ENCODE measurements at regions not wholly inside any gene's neighbourhood (a gene's known extent, or its start where the extent isn't known, plus 50 kb on each side); places are given as distances from the start of the nearest gene placed in this dataset.

- H3K36me3 ChIP-seq (ENCODE audit: control insufficient read depth in 1 of 2, insufficient read depth in 2 of 2, low read length in 2 of 2), result no peaks in the 10 kb centered on the region
- no peak overlapping the region for H2BK12ac ChIP-seq (ENCODE audit: low read length)
- no peaks in the 10 kb centered on the region for H3K79me2 ChIP-seq (ENCODE audit: control insufficient read depth, insufficient read depth, low read length, poor library complexity)
- no peak overlapping the region for H4K8ac ChIP-seq (ENCODE audit: low read depth, low read length)
- no peak overlapping the region for H3K14ac ChIP-seq (ENCODE audit: low read length)
- H3K4ac ChIP-seq (ENCODE audit: low read depth, low read length), result no peak overlapping the region
- H3K4me1 ChIP-seq (ENCODE audit: control insufficient read depth in 1 of 2, insufficient read depth in 2 of 2, low read length in 2 of 2), result no peaks in the 10 kb centered on the region
- no peaks in the 10 kb centered on the region for H3K27me3 ChIP-seq (ENCODE audit: insufficient read depth, low read length)
- H4K91ac ChIP-seq (ENCODE audit: low read depth, low read length), result no peak overlapping the region
- H3K9me3 ChIP-seq (ENCODE audit: insufficient read depth, low read depth, low read length), result no peaks in the 10 kb centered on the region
- H2BK5ac ChIP-seq (ENCODE audit: low read depth, low read length, poor library complexity), result no peak overlapping the region
- no peak overlapping the region for H3K18ac ChIP-seq (ENCODE audit: low read length)
- no peak overlapping the region for H3K4me2 ChIP-seq (ENCODE audit: low read length)
- WGBS (ENCODE audit: extremely low coverage, insufficient coverage, insufficient read length), result no CpG with 5 or more reads among the region's 4 CpGs
- no peak overlapping the region for H3K27ac ChIP-seq (ENCODE audit: low read depth, low read length)
- no peak overlapping the region for H3K9ac ChIP-seq (ENCODE audit: low read length)
- no peak overlapping the region for H4K12ac ChIP-seq (ENCODE audit: low read depth, low read length)
- H3K4me3 ChIP-seq (ENCODE audit: low read depth, low read length), result no peak overlapping the region
- H2BK120ac ChIP-seq (ENCODE audit: insufficient read depth, low read length, poor library complexity), result no peak overlapping the region
- H3K23ac ChIP-seq (ENCODE audit: low read length), result no peak overlapping the region
- H3K79me1 ChIP-seq (ENCODE audit: low read length), result no peaks in the 10 kb centered on the region
- no peak for DNase-seq
- no peak overlapping the region for H2AK5ac ChIP-seq (ENCODE audit: low read length)
- H2AFZ ChIP-seq (ENCODE audit: insufficient read depth, low read length, poor library complexity), result no peak overlapping the region
Measured at GRCh38 chr9:31377358-31377757, 1007.1 kb upstream of the ACO1 start.

GRCh38 chr9:31388660-31389059 lies 995.8 kb upstream of the ACO1 start:
- H3K9me3 ChIP-seq (ENCODE audit: insufficient read depth, low read depth, low read length), result no peaks in the 10 kb centered on the region
- H2BK5ac ChIP-seq (ENCODE audit: low read depth, low read length, poor library complexity), result no peak overlapping the region
- no peak overlapping the region for H3K27ac ChIP-seq (ENCODE audit: low read depth, low read length)
- no peak overlapping the region for H4K12ac ChIP-seq (ENCODE audit: low read depth, low read length)
- H3K4me1 ChIP-seq (ENCODE audit: control insufficient read depth in 1 of 2, insufficient read depth in 2 of 2, low read length in 2 of 2), result no peaks in the 10 kb centered on the region
- no peak overlapping the region for H3K4me2 ChIP-seq (ENCODE audit: low read length)
- no peaks in the 10 kb centered on the region for H3K79me1 ChIP-seq (ENCODE audit: low read length)
- no peak for DNase-seq
- H3K36me3 ChIP-seq (ENCODE audit: control insufficient read depth in 1 of 2, insufficient read depth in 2 of 2, low read length in 2 of 2), result no peaks in the 10 kb centered on the region
- H3K4ac ChIP-seq (ENCODE audit: low read depth, low read length), result no peak overlapping the region
- no peak overlapping the region for H4K91ac ChIP-seq (ENCODE audit: low read depth, low read length)
- H3K27me3 ChIP-seq (ENCODE audit: insufficient read depth, low read length), result no peaks in the 10 kb centered on the region
- H3K14ac ChIP-seq (ENCODE audit: low read length), result no peak overlapping the region
- H3K4me3 ChIP-seq (ENCODE audit: low read depth, low read length), result no peak overlapping the region
- H2AFZ ChIP-seq (ENCODE audit: insufficient read depth, low read length, poor library complexity), result no peak overlapping the region
- no peak overlapping the region for H3K18ac ChIP-seq (ENCODE audit: low read length)
- H2AK5ac ChIP-seq (ENCODE audit: low read length), result no peak overlapping the region
- H3K79me2 ChIP-seq (ENCODE audit: control insufficient read depth, insufficient read depth, low read length, poor library complexity), result no peaks in the 10 kb centered on the region
- H4K8ac ChIP-seq (ENCODE audit: low read depth, low read length), result no peak overlapping the region
- H2BK12ac ChIP-seq (ENCODE audit: low read length), result no peak overlapping the region
- no peak overlapping the region for H2BK120ac ChIP-seq (ENCODE audit: insufficient read depth, low read length, poor library complexity)
- no peak overlapping the region for H3K9ac ChIP-seq (ENCODE audit: low read length)
- H3K23ac ChIP-seq (ENCODE audit: low read length), result no peak overlapping the region
- no CpG with 5 or more reads among the region's 1 CpG for WGBS (ENCODE audit: extremely low coverage, insufficient coverage, insufficient read length)

- H3K9ac ChIP-seq (ENCODE audit: low read length), result no peak overlapping the region
- H3K4me3 ChIP-seq (ENCODE audit: low read depth, low read length), result no peak overlapping the region
- no peak overlapping the region for H3K4me2 ChIP-seq (ENCODE audit: low read length)
- H4K91ac ChIP-seq (ENCODE audit: low read depth, low read length), result no peak overlapping the region
- no peak for DNase-seq
- no peak overlapping the region for H2BK12ac ChIP-seq (ENCODE audit: low read length)
- no CpG with 5 or more reads among the region's 3 CpGs for WGBS (ENCODE audit: extremely low coverage, insufficient coverage, insufficient read length)
- H3K9me3 ChIP-seq (ENCODE audit: insufficient read depth, low read depth, low read length), result no peaks in the 10 kb centered on the region
- no peak overlapping the region for H2BK5ac ChIP-seq (ENCODE audit: low read depth, low read length, poor library complexity)
- no peak overlapping the region for H4K12ac ChIP-seq (ENCODE audit: low read depth, low read length)
- no peaks in the 10 kb centered on the region for H3K79me2 ChIP-seq (ENCODE audit: control insufficient read depth, insufficient read depth, low read length, poor library complexity)
- H3K18ac ChIP-seq (ENCODE audit: low read length), result no peak overlapping the region
- H3K4ac ChIP-seq (ENCODE audit: low read depth, low read length), result no peak overlapping the region
- no peaks in the 10 kb centered on the region for H3K4me1 ChIP-seq (ENCODE audit: control insufficient read depth in 1 of 2, insufficient read depth in 2 of 2, low read length in 2 of 2)
- H3K36me3 ChIP-seq (ENCODE audit: control insufficient read depth in 1 of 2, insufficient read depth in 2 of 2, low read length in 2 of 2), result no peaks in the 10 kb centered on the region
- no peak overlapping the region for H3K23ac ChIP-seq (ENCODE audit: low read length)
- H4K8ac ChIP-seq (ENCODE audit: low read depth, low read length), result no peak overlapping the region
- no peaks in the 10 kb centered on the region for H3K27me3 ChIP-seq (ENCODE audit: insufficient read depth, low read length)
- no peak overlapping the region for H2AK5ac ChIP-seq (ENCODE audit: low read length)
- H3K79me1 ChIP-seq (ENCODE audit: low read length), result no peaks in the 10 kb centered on the region
- no peak overlapping the region for H2BK120ac ChIP-seq (ENCODE audit: insufficient read depth, low read length, poor library complexity)
- H2AFZ ChIP-seq (ENCODE audit: insufficient read depth, low read length, poor library complexity), result no peak overlapping the region
- H3K27ac ChIP-seq (ENCODE audit: low read depth, low read length), result no peak overlapping the region
- H3K14ac ChIP-seq (ENCODE audit: low read length), result no peak overlapping the region
Measured at GRCh38 chr9:31389075-31389474, 995.4 kb upstream of the ACO1 start.

DNA sequence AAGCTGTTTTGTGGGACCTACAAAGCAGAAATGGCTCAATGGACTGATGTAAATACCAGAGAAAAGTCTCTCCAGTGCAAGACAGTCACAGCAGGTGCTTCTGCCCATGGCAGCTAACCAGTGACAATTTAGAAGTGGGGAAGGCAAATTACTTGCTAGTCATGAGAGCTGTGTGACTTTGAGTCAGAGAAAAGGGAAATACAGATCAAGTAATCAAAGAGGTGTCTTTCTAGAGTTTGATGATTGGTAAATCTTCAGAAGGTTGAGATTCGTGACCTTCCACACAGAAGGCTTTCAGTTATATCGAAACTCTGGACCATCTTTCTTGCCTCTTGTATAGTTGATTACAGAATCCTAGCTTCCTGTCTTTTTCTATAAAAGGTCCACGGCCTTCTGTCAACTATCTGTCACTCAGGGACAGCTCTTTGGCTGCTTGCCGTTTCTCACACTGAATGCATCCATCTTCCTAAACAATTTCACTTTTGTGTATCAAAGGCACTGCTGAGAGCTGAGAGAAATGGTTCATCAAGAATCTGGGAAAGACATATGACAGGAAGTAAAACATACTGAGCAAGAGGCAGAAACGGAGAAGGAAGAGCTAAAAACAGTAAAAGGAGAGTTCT lies 993.9 kb upstream of the ACO1 start:
- Histone ChIP-seq H2AK5ac (ENCODE audit: low read length) (no peak overlapping the region), H3K79me1 (ENCODE audit: low read length) (no peaks in the 10 kb centered on the region), H3K4me2 (ENCODE audit: low read length) (no peak overlapping the region), H3K9me3 (ENCODE audit: insufficient read depth, low read depth, low read length) (no peaks in the 10 kb centered on the region), H3K4me1 (ENCODE audit: control insufficient read depth in 1 of 2, insufficient read depth in 2 of 2, low read length in 2 of 2) (no peaks in the 10 kb centered on the region), H4K8ac (ENCODE audit: low read depth, low read length) (no peak overlapping the region), H3K27me3 (ENCODE audit: insufficient read depth, low read length) (no peaks in the 10 kb centered on the region), H3K27ac (ENCODE audit: low read depth, low read length) (no peak overlapping the region), H2BK120ac (ENCODE audit: insufficient read depth, low read length, poor library complexity) (no peak overlapping the region), H3K18ac (ENCODE audit: low read length) (no peak overlapping the region), H4K12ac (ENCODE audit: low read depth, low read length) (no peak overlapping the region), H3K4me3 (ENCODE audit: low read depth, low read length) (no peak overlapping the region), H3K36me3 (ENCODE audit: control insufficient read depth in 1 of 2, insufficient read depth in 2 of 2, low read length in 2 of 2) (no peaks in the 10 kb centered on the region), H3K14ac (ENCODE audit: low read length) (no peak overlapping the region), H3K9ac (ENCODE audit: low read length) (no peak overlapping the region), H2AFZ (ENCODE audit: insufficient read depth, low read length, poor library complexity) (no peak overlapping the region), H4K91ac (ENCODE audit: low read depth, low read length) (no peak overlapping the region), H3K23ac (ENCODE audit: low read length) (no peak overlapping the region), H2BK12ac (ENCODE audit: low read length) (no peak overlapping the region), H3K79me2 (ENCODE audit: control insufficient read depth, insufficient read depth, low read length, poor library complexity) (no peaks in the 10 kb centered on the region), H2BK5ac (ENCODE audit: low read depth, low read length, poor library complexity) (no peak overlapping the region), H3K4ac (ENCODE audit: low read depth, low read length) (no peak overlapping the region)
- no peak for DNase-seq
- no CpG with 5 or more reads among the region's 5 CpGs for WGBS (ENCODE audit: extremely low coverage, insufficient coverage, insufficient read length)
